CD4-positive, alpha-beta T cell treated with Interleukin-2 at 100 ng/mL for 4 hours (primary cell): ENCODE measurements at regions not wholly inside any gene's neighbourhood (a gene's known extent, or its start where the extent isn't known, plus 50 kb on each side); places are given as distances from the start of the nearest gene placed in this dataset.
"Not testable (repeated sequence)": the region's sequence is repeated elsewhere in the genome, so short reads cannot be mapped to it uniquely, and the experiment has no call there.

ENCODE experiments used
- DNase-seq: peaks from one replicate; pipeline ENCODE4 v3.0.0-alpha.2; 2020; ENCODE audit warnings: low spot score

- DNase-seq, result peak; percentile 0
Measured at GRCh38 chr13:62512194-62513141, 1096.8 kb upstream of the PCDH20 start.

GRCh38 chr13:62510906-62511655 lies 1095.4 kb upstream of the PCDH20 start:
- DNase-seq, result no peak

- DNase-seq, result no peak
Measured at GRCh38 chr13:62502588-62502987, 1086.9 kb upstream of the PCDH20 start.

GRCh38 chr13:62489731-62490130 lies 1074.1 kb upstream of the PCDH20 start:
- no peak for DNase-seq

GRCh38 chr13:62483774-62484173 lies 1068.1 kb upstream of the PCDH20 start:
- no peak for DNase-seq

GRCh38 chr13:62482351-62482750 lies 1066.7 kb upstream of the PCDH20 start:
- no peak for DNase-seq

- DNase-seq, result no peak
Measured at GRCh38 chr13:62473944-62474237, 1058.2 kb upstream of the PCDH20 start.

GRCh38 chr13:62473190-62473943 lies 1057.7 kb upstream of the PCDH20 start:
- DNase-seq, result no peak

GRCh38 chr13:62453761-62454160 lies 1038.1 kb upstream of the PCDH20 start:
- no peak for DNase-seq

- DNase-seq, result no peak
Measured at GRCh38 chr13:62450759-62451158, 1035.1 kb upstream of the PCDH20 start.

- not testable (repeated sequence) for DNase-seq
Measured at GRCh38 chr13:62447771-62448382, 1032.2 kb upstream of the PCDH20 start.

- no peak for DNase-seq
Measured at GRCh38 chr13:62444805-62445204, 1029.2 kb upstream of the PCDH20 start.

- DNase-seq, result no peak
Measured at GRCh38 chr13:62434081-62434480, 1018.4 kb upstream of the PCDH20 start.

- DNase-seq, result no peak
Measured at GRCh38 chr13:62433660-62434059, 1018.0 kb upstream of the PCDH20 start.

- DNase-seq, result no peak
Measured at GRCh38 chr13:62432906-62433305, 1017.3 kb upstream of the PCDH20 start.

- DNase-seq, result no peak
Measured at GRCh38 chr13:62432295-62432694, 1016.6 kb upstream of the PCDH20 start.

- no peak for DNase-seq
Measured at GRCh38 chr13:62431852-62432251, 1016.2 kb upstream of the PCDH20 start.

GRCh38 chr13:62418872-62419271 lies 1003.2 kb upstream of the PCDH20 start:
- DNase-seq, result no peak

- DNase-seq, result no peak
Measured at GRCh38 chr13:62418376-62418775, 1002.7 kb upstream of the PCDH20 start.

GRCh38 chr13:62407871-62408270 lies 992.2 kb upstream of the PCDH20 start:
- no peak for DNase-seq

GRCh38 chr13:62388515-62388914 lies 972.9 kb upstream of the PCDH20 start:
- no peak for DNase-seq

- DNase-seq, result no peak
Measured at GRCh38 chr13:62387647-62388046, 972.0 kb upstream of the PCDH20 start.
